22Rv1 (cell line): ENCODE measurements at regions not wholly inside any gene's neighbourhood (a gene's known extent, or its start where the extent isn't known, plus 50 kb on each side); places are given as distances from the start of the nearest gene placed in this dataset.

Source experiments
- ZFX ChIP-seq: fragments of 450-650 bp; IDR thresholded peaks from 2 replicates; pipeline ENCODE4 v1.6.1; 2017; ENCODE audit warnings: antibody characterized with exemption, borderline replicate concordance
- TF ChIP-seq, protein P1 (sequence below): fragments of 450-650 bp; IDR thresholded peaks from 2 replicates; pipeline ENCODE4 v1.5.1; 2017; ENCODE audit warnings: mild to moderate bottlenecking

DNA sequence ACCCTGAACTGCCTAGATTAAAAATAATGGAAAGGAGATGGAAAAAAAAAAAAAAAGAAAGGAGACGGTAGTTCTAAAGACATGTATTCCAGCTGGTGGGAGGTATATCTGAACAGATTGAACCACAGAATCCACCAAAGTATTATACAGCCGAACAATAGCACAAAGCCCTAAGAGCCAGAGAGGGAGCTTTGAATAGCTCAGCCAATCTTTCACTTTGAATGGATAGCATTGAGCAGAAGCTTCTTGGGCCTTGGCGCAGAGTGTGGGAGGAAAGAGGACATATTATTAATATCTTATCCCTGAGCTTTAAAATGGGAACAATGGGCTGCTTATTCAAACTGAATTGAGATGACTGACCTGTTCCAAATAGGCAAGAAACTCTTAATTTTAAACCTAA, 147.8 kb upstream of the PAQR3 start:
- TF ChIP-seq, protein P1, sequence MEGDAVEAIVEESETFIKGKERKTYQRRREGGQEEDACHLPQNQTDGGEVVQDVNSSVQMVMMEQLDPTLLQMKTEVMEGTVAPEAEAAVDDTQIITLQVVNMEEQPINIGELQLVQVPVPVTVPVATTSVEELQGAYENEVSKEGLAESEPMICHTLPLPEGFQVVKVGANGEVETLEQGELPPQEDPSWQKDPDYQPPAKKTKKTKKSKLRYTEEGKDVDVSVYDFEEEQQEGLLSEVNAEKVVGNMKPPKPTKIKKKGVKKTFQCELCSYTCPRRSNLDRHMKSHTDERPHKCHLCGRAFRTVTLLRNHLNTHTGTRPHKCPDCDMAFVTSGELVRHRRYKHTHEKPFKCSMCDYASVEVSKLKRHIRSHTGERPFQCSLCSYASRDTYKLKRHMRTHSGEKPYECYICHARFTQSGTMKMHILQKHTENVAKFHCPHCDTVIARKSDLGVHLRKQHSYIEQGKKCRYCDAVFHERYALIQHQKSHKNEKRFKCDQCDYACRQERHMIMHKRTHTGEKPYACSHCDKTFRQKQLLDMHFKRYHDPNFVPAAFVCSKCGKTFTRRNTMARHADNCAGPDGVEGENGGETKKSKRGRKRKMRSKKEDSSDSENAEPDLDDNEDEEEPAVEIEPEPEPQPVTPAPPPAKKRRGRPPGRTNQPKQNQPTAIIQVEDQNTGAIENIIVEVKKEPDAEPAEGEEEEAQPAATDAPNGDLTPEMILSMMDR = no peak
- no peak for TF ChIP-seq ZFX
